DOHH2 (cell line): ENCODE measurements at regions not wholly inside any gene's neighbourhood (a gene's known extent, or its start where the extent isn't known, plus 50 kb on each side); places are given as distances from the start of the nearest gene placed in this dataset.

Source experiments
- CTCF ChIP-seq: fragments of 200-600 bp; sonication (generic); IDR thresholded peaks from one replicate; pipeline ENCODE4 v1.5.1; 2014; ENCODE audit warnings: antibody characterized with exemption, mild to moderate bottlenecking, low read depth, low read length; ENCODE audit not compliant: poor library complexity, severe bottlenecking
- EZH2phosphoT487 ChIP-seq: fragments of 200-600 bp; sonication (generic); IDR thresholded peaks from 2 replicates; pipeline ENCODE4 v1.6.1; 2017; ENCODE audit warnings: borderline replicate concordance, mild to moderate bottlenecking, antibody characterized with exemption, low read length, moderate library complexity, mixed read lengths

GRCh38 chr3:41060106-41060505 is 139.2 kb upstream of the CTNNB1 start:
- TF ChIP-seq CTCF (no peak), EZH2phosphoT487 (no peak)
